HG02885 (cell line): ENCODE measurements at regions not wholly inside any gene's neighbourhood (a gene's known extent, or its start where the extent isn't known, plus 50 kb on each side); places are given as distances from the start of the nearest gene placed in this dataset.

ENCODE experiments used
- ATAC-seq: cut with Tn5 transposase; IDR thresholded peaks from one replicate; pipeline ENCODE4 v1.9.1; 2021; ENCODE audit warnings: mild to moderate bottlenecking; ENCODE audit not compliant: unreplicated experiment, poor library complexity

GRCh38 chr4:59217910-59218631, 1982.1 kb upstream of the ADGRL3 start:
- ATAC-seq: no peak

DNA sequence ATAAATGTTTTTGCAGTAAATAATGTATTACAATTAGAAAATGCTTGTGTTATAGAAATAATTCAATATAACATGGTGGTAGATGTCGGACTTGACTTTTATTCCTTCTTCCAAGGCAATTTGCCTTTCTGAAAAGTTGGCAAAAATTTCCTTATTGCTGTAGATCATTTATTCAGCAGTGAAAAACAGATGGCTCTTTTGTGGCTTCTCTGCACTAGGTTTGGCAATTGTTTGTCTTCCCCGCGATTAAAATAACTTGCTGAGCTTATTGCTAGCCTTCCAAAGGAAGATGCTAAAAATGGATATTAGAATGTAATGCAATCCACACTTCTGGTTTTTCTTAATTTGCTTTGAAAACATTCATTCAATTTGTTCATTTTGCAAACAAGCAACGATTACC, 1977.9 kb upstream of the ADGRL3 start:
- no peak for ATAC-seq

DNA sequence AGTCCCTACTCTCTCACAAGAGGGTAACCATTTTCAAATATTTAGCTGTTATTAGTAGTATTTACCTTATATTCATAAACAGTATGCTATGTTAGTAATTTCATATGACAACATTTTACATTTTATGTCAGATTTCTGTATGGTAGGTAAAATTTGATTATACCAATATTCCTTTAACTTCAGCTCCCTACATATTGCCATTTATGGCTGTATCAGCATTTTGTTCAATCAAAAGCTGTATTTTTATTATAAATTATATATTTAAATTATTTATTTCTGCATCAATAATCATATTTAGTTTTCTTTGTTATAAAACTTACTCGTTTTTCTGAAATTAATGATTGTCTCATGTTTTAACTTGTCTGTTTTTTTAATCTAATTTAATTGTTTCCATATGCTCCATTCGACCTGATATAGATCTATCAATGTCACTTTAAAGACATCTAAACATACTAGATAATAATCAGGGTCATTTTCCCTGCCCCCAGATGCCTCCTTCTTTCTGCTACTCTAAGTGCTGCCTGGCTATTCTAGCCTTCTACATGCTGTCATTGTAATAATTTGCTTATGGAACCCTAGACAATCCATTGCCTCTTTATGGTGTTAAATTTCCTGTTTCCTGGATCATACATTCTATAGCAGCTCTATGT, 1976.7 kb upstream of the ADGRL3 start:
- no peak for ATAC-seq

DNA sequence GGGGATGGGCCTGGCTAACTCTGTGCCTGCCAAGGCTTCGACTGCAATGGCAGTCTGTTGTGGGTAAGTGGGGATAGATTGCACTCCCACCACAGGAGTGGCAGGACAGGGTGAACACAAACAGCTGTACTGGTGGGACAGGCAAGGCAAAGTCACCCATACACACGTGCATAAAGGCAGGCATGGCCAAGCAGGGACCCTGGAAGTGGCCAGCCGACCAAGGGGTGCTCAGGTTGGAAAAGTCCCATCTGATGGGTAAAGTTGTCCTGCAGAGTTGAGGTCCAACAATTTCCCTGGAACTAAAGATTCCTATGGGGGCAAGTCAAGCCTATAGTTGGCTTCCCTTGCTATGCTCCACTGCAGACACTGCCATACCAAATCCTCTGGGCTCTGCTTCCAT, 1961.9 kb upstream of the ADGRL3 start:
- no peak for ATAC-seq

DNA sequence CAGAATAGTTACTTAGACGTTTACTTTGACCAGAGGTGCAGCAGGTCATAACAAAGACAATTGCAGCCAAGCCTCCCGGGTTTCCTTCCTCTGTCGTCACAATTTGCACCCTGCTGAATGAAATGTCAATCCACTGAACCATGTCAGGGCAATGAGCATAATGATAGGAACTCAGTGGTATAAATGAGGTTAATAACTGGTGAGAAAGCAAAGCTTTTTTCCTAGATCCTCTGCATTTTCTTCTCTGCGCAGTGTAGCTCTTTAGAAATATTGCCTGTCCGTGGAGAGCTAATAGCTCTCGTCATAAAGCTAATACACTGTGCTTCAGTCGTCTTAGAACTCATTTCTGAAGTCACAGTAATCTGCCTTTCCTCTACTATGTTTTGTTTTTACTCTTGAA, 1960.1 kb upstream of the ADGRL3 start:
- ATAC-seq: no peak

- ATAC-seq: no peak
Measured at GRCh38 chr4:59243038-59243437, 1957.1 kb upstream of the ADGRL3 start.

DNA sequence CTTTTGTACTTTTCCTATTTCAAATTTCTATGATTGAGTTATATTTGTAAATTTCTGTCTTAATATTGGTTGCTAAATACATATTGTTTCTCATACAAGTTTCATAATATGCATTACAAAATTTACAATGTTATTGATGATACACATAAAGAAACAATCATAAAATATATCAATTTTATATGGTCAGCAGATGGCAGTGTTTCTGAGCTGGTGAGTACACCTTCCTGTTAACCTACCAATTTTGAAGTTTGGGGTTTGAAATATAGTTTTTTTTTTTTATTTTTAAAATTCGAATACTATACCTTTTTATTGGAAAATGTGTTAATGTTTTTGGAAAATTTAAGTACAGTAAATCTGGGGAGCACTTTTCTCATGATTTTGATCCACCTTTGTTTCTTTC, 1953.1 kb upstream of the ADGRL3 start:
- ATAC-seq: no peak

- no peak for ATAC-seq
Measured at GRCh38 chr4:59248313-59248712, 1951.8 kb upstream of the ADGRL3 start.

DNA sequence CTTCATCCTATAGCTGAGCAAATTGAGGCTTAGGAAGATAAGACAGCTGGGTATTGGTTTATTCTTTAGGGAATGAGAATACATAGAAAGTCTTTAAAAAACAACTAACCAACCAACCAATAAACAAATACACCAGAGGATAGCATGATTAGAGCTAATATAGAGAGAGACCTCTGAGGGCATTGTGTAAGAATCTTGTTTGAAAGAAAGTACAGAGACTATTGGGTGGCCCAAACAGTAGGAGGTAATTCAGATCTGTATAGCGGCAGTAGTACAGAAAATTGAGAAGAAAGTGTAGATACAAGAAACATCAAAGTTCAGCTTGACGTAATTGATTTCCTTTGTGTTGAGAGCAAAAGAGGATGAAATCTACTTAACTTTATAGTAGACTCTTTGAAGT, 1951.0 kb upstream of the ADGRL3 start:
- ATAC-seq: no peak

- no peak for ATAC-seq
Measured at GRCh38 chr4:59258002-59258401, 1942.1 kb upstream of the ADGRL3 start.

GRCh38 chr4:59307609-59308008, 1892.5 kb upstream of the ADGRL3 start:
- no peak for ATAC-seq

GRCh38 chr4:59314637-59315036, 1885.5 kb upstream of the ADGRL3 start:
- ATAC-seq: no peak

GRCh38 chr4:59339631-59340030, 1860.5 kb upstream of the ADGRL3 start:
- ATAC-seq: no peak

DNA sequence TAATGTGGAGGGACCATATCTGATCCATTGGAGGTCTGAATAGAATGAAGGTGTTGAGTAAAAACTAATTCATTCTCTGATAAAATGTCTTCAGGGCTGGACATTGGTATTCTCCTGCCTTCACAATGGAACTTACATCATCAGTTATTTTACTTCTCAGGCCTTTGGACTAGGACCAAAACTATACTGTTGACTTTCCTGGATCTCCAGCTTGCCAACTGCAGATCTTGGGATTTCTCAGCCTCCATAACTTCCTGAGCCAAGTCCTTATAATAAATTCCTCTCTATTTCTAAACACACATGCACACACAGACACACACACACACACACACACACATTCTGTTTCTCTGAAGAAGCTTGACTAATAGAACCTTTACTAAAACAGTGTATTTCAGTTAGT, 1858.6 kb upstream of the ADGRL3 start:
- no peak for ATAC-seq

- ATAC-seq: no peak
Measured at GRCh38 chr4:59348949-59349348, 1851.2 kb upstream of the ADGRL3 start.

DNA sequence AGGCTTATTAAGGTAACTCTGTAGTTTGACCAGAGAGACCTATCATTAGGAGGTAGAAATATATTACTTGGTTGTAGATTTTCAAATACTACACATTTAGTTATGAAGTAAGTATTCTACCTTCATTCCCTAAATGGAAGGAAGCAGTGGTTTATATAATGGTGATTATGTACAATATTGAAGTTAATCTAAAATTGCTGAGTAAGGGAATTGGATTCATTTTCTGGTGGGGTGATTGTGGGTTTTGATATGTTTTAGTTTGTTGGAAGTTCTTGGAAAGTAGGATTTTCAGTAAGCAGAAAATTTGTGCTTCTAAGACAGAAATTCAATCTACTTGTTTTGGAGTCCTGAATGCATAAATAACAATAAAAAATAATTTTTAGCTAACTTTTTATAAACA, 1830.9 kb upstream of the ADGRL3 start:
- no peak for ATAC-seq

DNA sequence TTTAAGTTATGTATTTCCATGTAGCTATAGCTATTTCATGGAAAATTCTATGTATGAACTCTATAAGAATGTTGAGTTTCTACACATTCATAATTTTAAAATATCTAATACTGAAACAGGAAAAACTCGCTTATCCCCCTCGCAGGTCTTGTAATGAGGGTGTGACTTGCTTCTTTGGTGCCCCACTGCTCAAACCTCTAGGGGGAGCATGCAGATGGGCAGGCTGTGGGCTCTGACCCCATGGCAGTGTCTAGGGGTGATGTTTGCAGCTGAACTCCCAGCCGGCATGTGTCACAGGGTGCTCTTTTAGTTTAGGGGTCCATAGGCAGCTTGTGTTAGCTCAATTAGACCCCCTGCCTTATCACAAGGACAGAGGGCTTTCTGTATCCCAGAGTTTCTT, 1825.7 kb upstream of the ADGRL3 start:
- no peak for ATAC-seq

- ATAC-seq: no peak
Measured at GRCh38 chr4:59380841-59381366, 1819.2 kb upstream of the ADGRL3 start.

- ATAC-seq: no peak
Measured at GRCh38 chr4:59381591-59381990, 1818.5 kb upstream of the ADGRL3 start.

DNA sequence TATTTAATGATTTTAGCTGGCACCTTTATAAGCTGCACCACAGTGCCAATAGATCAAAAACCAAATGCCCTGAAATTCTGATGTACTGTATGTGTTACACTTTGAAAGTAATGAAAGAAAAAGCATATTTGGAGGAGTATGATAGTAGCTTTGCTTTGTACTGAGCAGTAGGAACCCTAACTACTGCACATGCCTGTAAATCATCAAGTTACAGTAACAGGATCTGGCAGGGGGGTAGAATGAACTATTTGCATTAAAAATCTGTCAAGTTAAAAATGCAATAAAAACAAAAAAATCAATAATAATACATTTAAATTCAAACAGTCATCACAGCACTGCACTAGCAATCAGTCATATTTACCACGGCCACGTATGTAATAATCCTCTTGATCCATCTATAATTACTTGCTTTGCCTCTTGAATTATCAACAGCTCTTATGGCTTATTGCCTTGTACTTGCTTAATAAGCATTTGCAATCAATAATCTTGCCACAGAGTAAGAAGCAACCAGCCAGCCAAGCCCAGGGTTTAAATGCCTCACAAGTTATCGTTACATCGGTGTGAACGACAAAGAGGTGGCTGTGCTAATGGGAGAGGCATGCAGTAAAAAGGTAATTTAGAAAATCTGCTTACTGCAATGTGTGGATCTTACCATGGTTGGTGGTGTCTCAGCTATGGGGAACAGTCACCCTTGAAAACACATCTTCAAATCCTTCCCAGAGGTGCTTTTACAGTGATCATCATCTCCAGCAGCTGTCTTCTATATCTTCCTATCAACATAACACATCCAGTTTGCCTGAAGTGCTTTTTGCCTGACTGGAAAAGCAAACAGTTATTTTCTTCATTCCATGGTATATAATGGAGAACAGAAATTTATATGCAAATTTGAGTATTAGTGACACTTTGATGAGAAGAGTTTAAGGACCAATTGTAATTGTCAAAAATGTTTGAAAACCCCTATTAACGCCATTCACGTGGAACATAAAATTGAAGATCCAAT, 1812.1 kb upstream of the ADGRL3 start:
- no peak for ATAC-seq

DNA sequence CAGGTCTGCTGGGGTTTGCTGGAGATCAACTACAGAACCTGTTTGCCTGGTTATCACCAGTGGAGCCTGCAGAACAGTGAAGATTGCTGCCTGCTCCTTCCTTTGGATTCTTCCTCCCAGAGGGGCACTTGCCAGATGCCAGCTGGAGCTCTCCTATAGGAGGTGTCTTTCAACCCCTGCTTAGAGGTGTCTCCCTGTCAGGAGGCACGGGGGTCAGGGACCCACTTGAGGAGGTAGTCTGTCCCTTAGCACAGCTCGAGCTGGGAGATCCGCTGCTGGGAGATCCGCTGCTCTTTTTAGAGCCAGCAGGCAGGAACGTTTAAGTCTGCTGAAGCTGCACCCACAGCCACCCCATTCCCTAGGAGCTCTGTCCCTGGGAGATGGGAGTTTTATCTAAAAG, 1806.3 kb upstream of the ADGRL3 start:
- no peak for ATAC-seq
